ENCODE measurements at regions not wholly inside any gene's neighbourhood (a gene's known extent, or its start where the extent isn't known, plus 50 kb on each side); places are given as distances from the start of the nearest gene placed in this dataset.

- Histone ChIP-seq H3K27me3 (ENCODE audit: insufficient read depth, low read length) (no peaks in the 10 kb centered on the region; the same call in 1 of the 2 replicates), H4K20me1 (ENCODE audit: insufficient read depth, low read length) (no peaks in the 10 kb centered on the region), H3K79me2 (ENCODE audit: insufficient read depth, low read length) (no peaks in the 10 kb centered on the region), H3K9me3 (ENCODE audit: low read length) (no peaks in the 10 kb centered on the region), H3K4me1 (ENCODE audit: insufficient read depth, low read length, severe bottlenecking) (no peaks in the 10 kb centered on the region), H3K27ac (ENCODE audit: low read depth, low read length, poor library complexity, severe bottlenecking) (no peak overlapping the region), H3K4me3 (ENCODE audit: low read depth, low read length, poor library complexity, severe bottlenecking) (no peak overlapping the region), H3K36me3 (ENCODE audit: insufficient read depth, low read length) (no peaks in the 10 kb centered on the region), H3K4me2 (ENCODE audit: low read length) (no peak overlapping the region), H3K9ac (ENCODE audit: low read length) (no peak overlapping the region), H3K9me2 (ENCODE audit: low read depth, low read length) (no peaks in the 10 kb centered on the region), H3F3A (ENCODE audit: insufficient read depth, low read length) (no peaks in the 10 kb centered on the region), H2AFZ (ENCODE audit: low read length) (no peak overlapping the region)
- TF ChIP-seq EZH2 (IDR thresholded peaks at IDR 0.05; ENCODE audit: borderline replicate concordance, low read length) (no peak), CTCF (IDR thresholded peaks at IDR 0.05; ENCODE audit: low read length) (no peak)
These were observed 224.6 kb upstream of the NRP1 start for GRCh38 chr10:33559105-33559504.

- Histone ChIP-seq H3F3A (ENCODE audit: insufficient read depth, low read length) (no peaks in the 10 kb centered on the region), H3K79me2 (ENCODE audit: insufficient read depth, low read length) (no peaks in the 10 kb centered on the region), H3K9me2 (ENCODE audit: low read depth, low read length) (no peaks in the 10 kb centered on the region), H3K4me3 (ENCODE audit: low read depth, low read length, poor library complexity, severe bottlenecking) (no peak overlapping the region), H4K20me1 (ENCODE audit: insufficient read depth, low read length) (no peaks in the 10 kb centered on the region), H3K27ac (ENCODE audit: low read depth, low read length, poor library complexity, severe bottlenecking) (no peak overlapping the region), H3K36me3 (ENCODE audit: insufficient read depth, low read length) (no peaks in the 10 kb centered on the region), H3K4me2 (ENCODE audit: low read length) (no peak overlapping the region), H3K4me1 (ENCODE audit: insufficient read depth, low read length, severe bottlenecking) (no peaks in the 10 kb centered on the region), H2AFZ (ENCODE audit: low read length) (no peak overlapping the region), H3K9ac (ENCODE audit: low read length) (no peak overlapping the region), H3K27me3 (ENCODE audit: insufficient read depth, low read length) (no peaks in the 10 kb centered on the region; the same call in 1 of the 2 replicates), H3K9me3 (ENCODE audit: low read length) (no peaks in the 10 kb centered on the region)
- TF ChIP-seq EZH2 (IDR thresholded peaks at IDR 0.05; ENCODE audit: borderline replicate concordance, low read length): no peak
- TF ChIP-seq CTCF (IDR thresholded peaks at IDR 0.05; ENCODE audit: low read length): no peak
These were observed 222.8 kb upstream of the NRP1 start for GRCh38 chr10:33557313-33557712.

- H3K27me3 ChIP-seq (ENCODE audit: insufficient read depth, low read length): no peaks in the 10 kb centered on the region; the same call in 1 of the 2 replicates
- H3K9me2 ChIP-seq (ENCODE audit: low read depth, low read length): no peaks in the 10 kb centered on the region
- H3F3A ChIP-seq (ENCODE audit: insufficient read depth, low read length): no peaks in the 10 kb centered on the region
- H3K79me2 ChIP-seq (ENCODE audit: insufficient read depth, low read length): no peaks in the 10 kb centered on the region
- H3K4me1 ChIP-seq (ENCODE audit: insufficient read depth, low read length, severe bottlenecking): no peaks in the 10 kb centered on the region
- no peaks in the 10 kb centered on the region for H3K36me3 ChIP-seq (ENCODE audit: insufficient read depth, low read length)
- H2AFZ ChIP-seq (ENCODE audit: low read length): no peak overlapping the region
- H3K4me3 ChIP-seq (ENCODE audit: low read depth, low read length, poor library complexity, severe bottlenecking): no peak overlapping the region
- no peaks in the 10 kb centered on the region for H3K9me3 ChIP-seq (ENCODE audit: low read length)
- TF ChIP-seq CTCF (IDR thresholded peaks at IDR 0.05; ENCODE audit: low read length) (no peak), EZH2 (IDR thresholded peaks at IDR 0.05; ENCODE audit: borderline replicate concordance, low read length) (no peak)
- H3K4me2 ChIP-seq (ENCODE audit: low read length): no peak overlapping the region
- no peak overlapping the region for H3K27ac ChIP-seq (ENCODE audit: low read depth, low read length, poor library complexity, severe bottlenecking)
- H4K20me1 ChIP-seq (ENCODE audit: insufficient read depth, low read length): no peaks in the 10 kb centered on the region
- no peak overlapping the region for H3K9ac ChIP-seq (ENCODE audit: low read length)
These were observed 222.2 kb upstream of the NRP1 start for GRCh38 chr10:33556620-33557019.

All from OCI-LY1 (cell line).